ENCODE measurements at regions not wholly inside any gene's neighbourhood (a gene's known extent, or its start where the extent isn't known, plus 50 kb on each side); places are given as distances from the start of the nearest gene placed in this dataset.

DNA sequence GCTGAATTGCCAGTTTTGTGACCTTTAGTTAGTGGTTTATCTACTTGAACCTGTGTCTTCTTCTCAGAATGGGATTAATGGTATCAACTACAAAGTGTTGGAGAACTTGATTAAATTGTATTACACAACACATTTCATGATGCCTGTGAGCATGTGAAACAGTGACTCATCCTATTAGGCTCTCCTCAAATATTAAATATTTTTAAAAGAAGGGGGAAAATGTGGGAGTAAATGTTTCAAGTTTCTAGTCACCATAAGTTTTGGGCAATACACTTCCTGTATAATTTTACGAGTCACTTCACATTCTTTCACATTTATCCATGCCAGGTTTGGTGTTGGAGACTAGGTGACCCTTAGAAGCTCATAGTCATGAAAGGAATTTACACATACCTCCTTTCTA is 147.0 kb downstream of the HS3ST1 start:
- Mint-ChIP-seq H3K9me3 (ENCODE audit: unreplicated experiment) (peaks cover 38% of the 10 kb centered on the region), H3K27me3 (ENCODE audit: unreplicated experiment) (no peaks in the 10 kb centered on the region), H3K4me1 (ENCODE audit: unreplicated experiment) (no peaks in the 10 kb centered on the region), H3K4me3 (ENCODE audit: unreplicated experiment) (no peak overlapping the region), H3K27ac (ENCODE audit: unreplicated experiment) (no peak overlapping the region), H3K36me3 (ENCODE audit: unreplicated experiment) (no peaks in the 10 kb centered on the region)
- no peak for DNase-seq (ENCODE audit: extremely low spot score, unreplicated experiment)
- TF ChIP-seq, protein P1, sequence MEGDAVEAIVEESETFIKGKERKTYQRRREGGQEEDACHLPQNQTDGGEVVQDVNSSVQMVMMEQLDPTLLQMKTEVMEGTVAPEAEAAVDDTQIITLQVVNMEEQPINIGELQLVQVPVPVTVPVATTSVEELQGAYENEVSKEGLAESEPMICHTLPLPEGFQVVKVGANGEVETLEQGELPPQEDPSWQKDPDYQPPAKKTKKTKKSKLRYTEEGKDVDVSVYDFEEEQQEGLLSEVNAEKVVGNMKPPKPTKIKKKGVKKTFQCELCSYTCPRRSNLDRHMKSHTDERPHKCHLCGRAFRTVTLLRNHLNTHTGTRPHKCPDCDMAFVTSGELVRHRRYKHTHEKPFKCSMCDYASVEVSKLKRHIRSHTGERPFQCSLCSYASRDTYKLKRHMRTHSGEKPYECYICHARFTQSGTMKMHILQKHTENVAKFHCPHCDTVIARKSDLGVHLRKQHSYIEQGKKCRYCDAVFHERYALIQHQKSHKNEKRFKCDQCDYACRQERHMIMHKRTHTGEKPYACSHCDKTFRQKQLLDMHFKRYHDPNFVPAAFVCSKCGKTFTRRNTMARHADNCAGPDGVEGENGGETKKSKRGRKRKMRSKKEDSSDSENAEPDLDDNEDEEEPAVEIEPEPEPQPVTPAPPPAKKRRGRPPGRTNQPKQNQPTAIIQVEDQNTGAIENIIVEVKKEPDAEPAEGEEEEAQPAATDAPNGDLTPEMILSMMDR (IDR thresholded peaks at IDR 0.05): no peak

DNA sequence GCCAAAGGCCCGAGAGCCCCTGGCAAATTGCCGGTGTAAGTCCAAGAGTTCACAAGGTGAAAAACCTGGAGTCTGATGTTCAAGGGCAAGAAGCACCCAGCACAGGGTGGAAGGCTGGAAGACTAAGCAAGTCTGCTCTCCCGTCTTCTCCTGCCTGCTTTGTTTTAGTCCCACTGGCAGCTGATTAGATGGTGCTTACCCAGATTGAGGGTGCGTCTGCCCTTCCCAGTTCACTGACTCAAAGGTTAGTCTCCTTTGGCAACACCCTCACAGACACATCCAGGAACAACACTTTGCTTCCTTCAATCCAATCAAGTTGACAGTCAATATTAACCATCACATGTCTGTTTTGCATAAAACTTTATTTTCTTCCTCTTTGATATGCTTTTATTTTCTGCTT is 157.4 kb downstream of the HS3ST1 start:
- DNase-seq (ENCODE audit: extremely low spot score, unreplicated experiment): no peak
- peaks cover 29% of the 10 kb centered on the region for H3K9me3 Mint-ChIP-seq (ENCODE audit: unreplicated experiment)
- no peak overlapping the region for H3K27ac Mint-ChIP-seq (ENCODE audit: unreplicated experiment)
- H3K4me1 Mint-ChIP-seq (ENCODE audit: unreplicated experiment): no peaks in the 10 kb centered on the region
- H3K36me3 Mint-ChIP-seq (ENCODE audit: unreplicated experiment): no peaks in the 10 kb centered on the region
- no peaks in the 10 kb centered on the region for H3K27me3 Mint-ChIP-seq (ENCODE audit: unreplicated experiment)
- H3K4me3 Mint-ChIP-seq (ENCODE audit: unreplicated experiment): no peak overlapping the region
- TF ChIP-seq, protein P1 (IDR thresholded peaks at IDR 0.05): no peak

DNA sequence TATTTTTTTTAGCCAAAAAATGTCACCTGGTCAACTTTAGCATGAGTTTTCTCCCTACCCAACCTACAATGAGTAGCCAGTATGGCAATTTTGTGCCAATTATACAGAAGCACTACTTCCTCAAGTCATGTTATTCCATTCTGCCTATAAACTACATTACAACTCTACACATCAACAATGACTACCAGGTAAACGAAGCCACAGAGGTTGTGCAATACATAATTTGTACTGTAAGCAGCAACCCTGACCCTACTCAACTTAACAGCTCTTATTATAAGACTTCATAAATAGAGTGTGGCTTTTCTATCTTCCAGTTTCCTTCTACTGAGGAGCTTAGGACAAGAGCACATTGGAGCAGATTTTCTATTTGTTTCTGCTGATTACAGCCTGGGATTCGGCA is 160.5 kb downstream of the HS3ST1 start:
- H3K27me3 Mint-ChIP-seq (ENCODE audit: unreplicated experiment): no peaks in the 10 kb centered on the region
- H3K4me3 Mint-ChIP-seq (ENCODE audit: unreplicated experiment): no peak overlapping the region
- no peaks in the 10 kb centered on the region for H3K4me1 Mint-ChIP-seq (ENCODE audit: unreplicated experiment)
- TF ChIP-seq, protein P1 (IDR thresholded peaks at IDR 0.05): no peak
- H3K9me3 Mint-ChIP-seq (ENCODE audit: unreplicated experiment): peaks cover 21% of the 10 kb centered on the region
- no peak overlapping the region for H3K27ac Mint-ChIP-seq (ENCODE audit: unreplicated experiment)
- no peak for DNase-seq (ENCODE audit: extremely low spot score, unreplicated experiment)
- H3K36me3 Mint-ChIP-seq (ENCODE audit: unreplicated experiment): no peaks in the 10 kb centered on the region

DNA sequence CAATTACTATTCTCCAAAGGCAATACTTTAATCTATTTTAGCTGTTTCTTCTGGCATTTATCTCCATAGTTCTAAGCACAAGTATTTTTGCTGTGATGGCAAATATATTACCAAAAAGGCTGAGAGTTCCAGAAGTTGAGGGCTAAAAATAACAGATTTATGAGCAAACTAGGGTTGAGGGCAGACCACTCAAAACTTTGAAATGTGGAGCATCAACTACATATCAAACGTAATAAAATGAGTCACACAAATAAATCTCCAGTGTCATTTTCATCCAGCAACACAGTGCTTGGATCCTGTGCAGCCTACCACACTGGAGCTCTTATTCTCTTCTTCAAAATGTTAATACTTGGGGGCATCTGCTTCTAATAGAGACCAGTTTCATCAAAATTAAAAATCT is 163.9 kb downstream of the HS3ST1 start:
- DNase-seq (ENCODE audit: extremely low spot score, unreplicated experiment): no peak
- Mint-ChIP-seq H3K27me3 (ENCODE audit: unreplicated experiment) (no peaks in the 10 kb centered on the region), H3K4me1 (ENCODE audit: unreplicated experiment) (no peaks in the 10 kb centered on the region), H3K9me3 (ENCODE audit: unreplicated experiment) (peaks cover 21% of the 10 kb centered on the region), H3K27ac (ENCODE audit: unreplicated experiment) (no peak overlapping the region), H3K36me3 (ENCODE audit: unreplicated experiment) (no peaks in the 10 kb centered on the region), H3K4me3 (ENCODE audit: unreplicated experiment) (no peak overlapping the region)
- TF ChIP-seq, protein P1 (IDR thresholded peaks at IDR 0.05): no peak

DNA sequence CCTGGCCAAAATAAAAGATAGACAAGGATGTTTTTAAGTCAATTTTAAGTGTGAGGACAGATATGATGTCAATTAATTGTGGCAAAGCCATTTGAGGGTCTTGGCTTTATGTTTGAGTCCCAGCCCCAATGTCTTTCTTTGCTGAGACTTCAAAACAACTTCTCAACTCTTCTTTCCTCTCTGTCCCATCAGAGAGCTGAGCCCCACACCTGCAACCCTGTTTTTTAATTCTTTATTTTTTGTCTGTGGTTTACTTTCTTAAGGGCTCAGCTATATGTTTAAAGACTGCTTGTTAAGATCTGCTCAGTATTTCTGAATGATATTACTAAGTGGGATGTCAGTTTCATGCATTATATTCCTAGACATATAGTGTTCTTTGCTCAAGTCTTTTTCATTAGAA is 164.3 kb downstream of the HS3ST1 start:
- Mint-ChIP-seq H3K4me3 (ENCODE audit: unreplicated experiment) (no peak overlapping the region), H3K27ac (ENCODE audit: unreplicated experiment) (no peak overlapping the region), H3K36me3 (ENCODE audit: unreplicated experiment) (no peaks in the 10 kb centered on the region), H3K27me3 (ENCODE audit: unreplicated experiment) (no peaks in the 10 kb centered on the region), H3K4me1 (ENCODE audit: unreplicated experiment) (no peaks in the 10 kb centered on the region), H3K9me3 (ENCODE audit: unreplicated experiment) (peaks cover 18% of the 10 kb centered on the region)
- TF ChIP-seq, protein P1 (IDR thresholded peaks at IDR 0.05): no peak
- DNase-seq (ENCODE audit: extremely low spot score, unreplicated experiment): no peak
